Pancreas (tissue), 10 donors: ENCODE measurements at regions not wholly inside any gene's neighbourhood (a gene's known extent, or its start where the extent isn't known, plus 50 kb on each side); places are given as distances from the start of the nearest gene placed in this dataset.

Experiments
- ATAC-seq, 4 donors: fragments of 200-7000 bp; cut with Tn5 transposase; one replicate each; pipeline versions ENCODE4 v1.8.0 to v1.9.1; 2020; ENCODE audit warnings: mild to moderate bottlenecking in 4 of 4, moderate library complexity in 4 of 4
- DNase-seq, 6 donors: peaks; one replicate each; pipeline ENCODE4 v3.0.0-alpha.2; 2020
- FAIRE-seq: peaks from 2 replicates; lab custom pipeline; 2012; peaks lifted over from hg19 to GRCh38; lab: Jason Lieb, UNC
- H3K27ac ChIP-seq, 4 donors: fragments of 200-600 bp; sonication (generic); 1 replicate in 3 of 4; 2 replicates in 1 of 4; pipeline versions ENCODE4 v1.5.0 to v1.8.0; 2020
- H3K27me3 ChIP-seq, 4 donors: fragments of 200-600 bp; one replicate each; pipeline ENCODE4 v1.8.0; 2021
- H3K36me3 ChIP-seq, 3 donors: fragments of 200-600 bp; sonication (generic) in 1 of 3; one replicate each; pipeline versions ENCODE4 v1.5.0 to v1.8.0; 2020 to 2021
- H3K4me1 ChIP-seq, 3 donors: fragments of 200-600 bp; one replicate each; pipeline ENCODE4 v1.8.0; 2021
- H3K4me3 ChIP-seq, 4 donors: fragments of 200-600 bp; sonication (generic) in 2 of 4; one replicate each; pipeline versions ENCODE4 v1.5.0 to v1.8.0; 2020 to 2021
- H3K9me3 ChIP-seq, 4 donors: fragments of 200-600 bp; one replicate each; pipeline ENCODE4 v1.8.0; 2021
- CTCF ChIP-seq, 4 donors: fragments of 200-600 bp; sonication (generic) in 3 of 4; IDR thresholded peaks; one replicate each; pipeline versions ENCODE4 v1.5.0 to v1.8.0; 2021; ENCODE audit warnings: antibody characterized with exemption in 4 of 4
- WGBS, 2 donors: extraction: QIAGEN DNeasy Blood & Tissue Kit; methylation state at CpG; one replicate each; pipeline ENCODE4 v1.1.7; 2013; 5-methylcytosine and 5-hydroxymethylcytosine counted together
- intact Hi-C, 3 donors: fragments of 100-400 bp; cut with DNase I; formaldehyde crosslinking; loops; one replicate each; pipeline versions ENCODE4 v1.11.1 to v1.14.2; 2022
- donor health status: healthy with polysubstance abuse.
- donor health status: DM: no; HTN: no; CAD: no; lungs with moderate emphysema.
- donor health status: DM: no; HTN: no; CAD: no.
- donor health status: control.
- donor health status: control.
- donor health status: Bipolar disorder and iron deficiency.
- donor health status: DM: yes; HTN: yes; CAD: no.
- donor health status: DM: no; HTN: no; CAD: no.
- donor health status: DM: no; HTN: no; CAD: no.
- donor health status: DM: yes; HTN: yes; CAD: no.

GRCh38 chr13:78772933-78773332 is 114.0 kb upstream of the OBI1 start:
- no peak for DNase-seq
- peaks cover 0 to 10% (median 0%) of the 10 kb centered on the region in 4 donors for H3K27me3 ChIP-seq
- no peak for FAIRE-seq
- H3K9me3 ChIP-seq = no peaks in the 10 kb centered on the region
- H3K4me1 ChIP-seq = no peaks in the 10 kb centered on the region
- no peak for TF ChIP-seq CTCF (IDR thresholded peaks at IDR 0.05)
- ATAC-seq = no peak
- intact Hi-C loops = no loop called here
- no peaks in the 10 kb centered on the region for H3K36me3 ChIP-seq
- no peak overlapping the region for H3K27ac ChIP-seq
- H3K4me3 ChIP-seq = no peak overlapping the region

GRCh38 chr13:78770601-78771000 is 111.6 kb upstream of the OBI1 start:
- peaks cover 0 to 4% (median 0%) of the 10 kb centered on the region in 4 donors for H3K27me3 ChIP-seq
- no peak for FAIRE-seq
- H3K36me3 ChIP-seq = no peaks in the 10 kb centered on the region
- intact Hi-C loops = no loop called here
- ATAC-seq = no peak
- H3K4me3 ChIP-seq = no peak overlapping the region
- 90 to 97% methylated on average over 1 of the region's 1 CpG for WGBS, 2 donors
- no peaks in the 10 kb centered on the region for H3K9me3 ChIP-seq
- H3K27ac ChIP-seq = no peak overlapping the region
- TF ChIP-seq CTCF (IDR thresholded peaks at IDR 0.05) = no peak
- DNase-seq = no peak
- H3K4me1 ChIP-seq = no peaks in the 10 kb centered on the region

GRCh38 chr13:78768950-78769349 is 110.0 kb upstream of the OBI1 start:
- DNase-seq (no peak), ATAC-seq (no peak), FAIRE-seq (no peak)
- H3K36me3 ChIP-seq = no peaks in the 10 kb centered on the region
- no peaks in the 10 kb centered on the region for H3K27me3 ChIP-seq
- 63 to 87% methylated on average over 1 of the region's 1 CpG for WGBS, 2 donors
- no peak overlapping the region for H3K4me3 ChIP-seq
- TF ChIP-seq CTCF (IDR thresholded peaks at IDR 0.05) = no peak
- H3K27ac ChIP-seq = no peak overlapping the region
- intact Hi-C loops = no loop called here
- H3K9me3 ChIP-seq = no peaks in the 10 kb centered on the region
- no peaks in the 10 kb centered on the region for H3K4me1 ChIP-seq

GRCh38 chr13:78764665-78765064 is 105.7 kb upstream of the OBI1 start:
- WGBS, 2 donors = 44 to 60% methylated on average over 9 of the region's 9 CpGs
- intact Hi-C loops = no loop called here
- H3K4me3 ChIP-seq = no peak overlapping the region
- H3K27me3 ChIP-seq = no peaks in the 10 kb centered on the region
- H3K9me3 ChIP-seq = no peaks in the 10 kb centered on the region
- FAIRE-seq (no peak), ATAC-seq (no peak), DNase-seq (no peak)
- H3K36me3 ChIP-seq = no peaks in the 10 kb centered on the region
- TF ChIP-seq CTCF (IDR thresholded peaks at IDR 0.05) = no peak
- no peaks in the 10 kb centered on the region for H3K4me1 ChIP-seq
- no peak overlapping the region for H3K27ac ChIP-seq

- 48% methylated on average over 2 of the region's 2 CpGs for WGBS, 2 donors
Measured at GRCh38 chr13:78762825-78763224, 103.9 kb upstream of the OBI1 start.

More at GRCh38 chr13:78762825-78763224, 103.9 kb upstream of the OBI1 start:
- ATAC-seq = no peak
- H3K27me3 ChIP-seq = peaks cover 0 to 6% (median 0%) of the 10 kb centered on the region in 4 donors
- H3K4me3 ChIP-seq = no peak overlapping the region
- no peak overlapping the region for H3K27ac ChIP-seq
- H3K9me3 ChIP-seq = no peaks in the 10 kb centered on the region
- TF ChIP-seq CTCF (IDR thresholded peaks at IDR 0.05) = no peak
- H3K36me3 ChIP-seq = no peaks in the 10 kb centered on the region
- H3K4me1 ChIP-seq = no peaks in the 10 kb centered on the region
- intact Hi-C loops = no loop called here
- no peak for DNase-seq
- FAIRE-seq = no peak
